Stimulated activated CD4-positive, alpha-beta T cell treated with anti-CD3 and anti-CD28 coated beads, Interleukin-1b, Interleukin-23, amount 100 ng/mL, for 4 hours (primary cell): ENCODE measurements at regions not wholly inside any gene's neighbourhood (a gene's known extent, or its start where the extent isn't known, plus 50 kb on each side); places are given as distances from the start of the nearest gene placed in this dataset.

Experiments used
- DNase-seq, 2 donors: peaks; one replicate each; pipeline ENCODE4 v3.0.0-alpha.2; 2020; ENCODE audit warnings: low read depth in 2 of 2

DNA sequence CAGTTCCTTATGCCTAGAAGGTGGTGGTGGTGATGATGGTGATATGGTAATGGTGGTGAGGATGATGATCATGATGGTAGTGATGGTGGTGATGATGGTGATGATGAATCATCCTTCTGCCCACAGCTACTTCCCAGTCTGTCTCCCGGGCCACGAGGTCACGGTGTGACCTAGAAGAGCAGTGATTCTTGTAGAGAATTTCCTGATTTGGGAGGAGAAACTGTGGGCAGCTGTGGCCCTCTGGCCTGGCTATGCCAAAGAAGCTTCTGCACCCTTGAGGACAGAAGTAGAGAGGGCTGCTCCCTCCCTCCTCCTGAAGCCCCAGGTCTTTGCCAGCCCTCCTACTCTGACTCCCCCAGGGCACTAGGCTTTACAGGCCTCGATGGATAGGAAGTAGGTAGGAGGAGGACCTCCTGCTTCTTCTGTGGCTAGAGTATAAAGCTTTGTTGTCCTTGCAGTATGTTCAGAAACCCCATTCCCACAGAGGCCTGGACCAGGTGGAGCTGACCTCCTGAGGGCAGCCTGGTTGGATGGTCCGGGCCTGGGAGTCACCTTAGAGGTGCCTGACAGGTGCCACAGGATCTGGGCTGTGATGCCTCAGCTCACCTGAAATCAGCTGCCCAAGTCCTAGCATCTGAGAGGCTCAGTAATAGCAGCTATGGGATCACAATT lies 57.9 kb upstream of the EPAS1 start:
- DNase-seq: no peak

DNA sequence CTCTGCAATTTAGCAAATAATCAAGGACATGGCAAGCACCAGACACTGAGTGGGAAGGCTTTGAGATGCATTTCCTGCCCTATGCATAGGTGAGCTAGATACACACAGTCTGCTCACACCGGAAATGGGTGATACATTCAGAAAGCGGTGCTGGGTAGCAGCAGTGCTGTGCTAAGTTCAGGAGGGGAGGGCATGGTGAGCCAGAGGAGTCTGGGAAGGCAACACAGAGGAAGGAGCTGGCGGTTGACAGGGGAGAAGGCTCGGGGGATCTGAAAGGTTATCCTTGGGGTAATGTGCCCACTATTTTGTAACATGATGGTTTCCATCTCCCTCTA lies 57.4 kb upstream of the EPAS1 start:
- peak; percentile 29 to 45 for DNase-seq

DNA sequence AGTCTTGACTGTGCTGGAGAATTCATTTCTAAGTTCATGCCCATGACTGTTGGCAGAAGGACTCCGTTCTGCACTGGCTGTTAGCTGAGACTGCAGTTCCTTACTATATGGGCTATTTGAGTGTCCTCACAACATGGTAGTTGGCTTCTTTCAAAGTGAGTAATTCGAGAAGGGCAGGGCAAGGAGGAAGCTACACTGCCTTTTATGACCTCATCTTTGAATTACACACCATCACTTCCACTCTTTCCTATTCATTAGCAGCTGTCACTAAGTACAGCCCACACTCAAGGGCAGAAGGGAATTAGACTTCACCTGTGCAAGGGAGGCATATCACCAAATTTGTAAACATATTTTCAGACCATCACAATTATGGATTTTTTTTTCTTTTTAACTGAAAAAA lies 55.9 kb upstream of the EPAS1 start:
- DNase-seq: no peak

DNA sequence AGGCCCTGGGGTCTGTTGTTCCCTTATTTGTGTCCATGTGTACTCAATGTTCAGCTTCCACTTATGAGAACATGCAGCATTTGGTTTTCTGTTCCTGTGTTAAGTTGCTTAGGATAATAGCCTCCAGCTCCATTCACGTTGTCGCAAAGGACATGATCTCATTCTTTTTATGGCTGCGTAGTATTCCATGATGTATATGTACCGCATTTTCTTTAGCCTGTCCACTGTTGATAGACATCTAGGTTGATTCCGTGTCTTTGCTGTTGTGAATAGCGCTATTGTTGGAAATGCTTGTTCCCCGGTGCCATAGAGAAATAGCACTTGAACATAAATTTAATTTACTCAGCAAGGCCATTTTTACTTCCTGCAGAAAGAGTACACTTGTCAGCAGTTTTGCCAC lies 51.3 kb upstream of the EPAS1 start:
- DNase-seq: no peak

DNA sequence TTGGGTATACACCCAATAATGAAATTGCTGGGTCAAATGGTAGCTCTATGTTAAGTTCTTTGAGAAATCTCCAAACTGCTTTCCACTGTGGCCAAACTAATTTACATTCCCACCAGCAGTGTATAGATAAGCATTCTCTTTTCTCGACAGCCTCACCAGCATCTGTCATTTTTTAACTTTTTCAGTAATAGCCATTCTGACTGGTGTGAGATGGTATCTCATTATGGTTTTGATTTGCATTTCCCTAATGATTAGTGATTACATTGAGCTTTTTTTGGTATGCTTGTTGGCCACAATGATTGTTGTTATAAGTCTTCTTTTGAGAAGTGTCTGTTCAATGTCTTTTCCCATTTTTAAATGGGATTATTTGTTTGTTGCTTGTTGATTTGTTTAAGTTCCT lies 50.4 kb upstream of the EPAS1 start:
- DNase-seq: no peak
